GM21825 (cell line): ENCODE measurements at regions not wholly inside any gene's neighbourhood (a gene's known extent, or its start where the extent isn't known, plus 50 kb on each side); places are given as distances from the start of the nearest gene placed in this dataset.

Experiments
- ATAC-seq: cut with Tn5 transposase; IDR thresholded peaks from one replicate; pipeline ENCODE4 v1.9.1; 2021; ENCODE audit warnings: mild to moderate bottlenecking, moderate library complexity; ENCODE audit not compliant: unreplicated experiment

DNA sequence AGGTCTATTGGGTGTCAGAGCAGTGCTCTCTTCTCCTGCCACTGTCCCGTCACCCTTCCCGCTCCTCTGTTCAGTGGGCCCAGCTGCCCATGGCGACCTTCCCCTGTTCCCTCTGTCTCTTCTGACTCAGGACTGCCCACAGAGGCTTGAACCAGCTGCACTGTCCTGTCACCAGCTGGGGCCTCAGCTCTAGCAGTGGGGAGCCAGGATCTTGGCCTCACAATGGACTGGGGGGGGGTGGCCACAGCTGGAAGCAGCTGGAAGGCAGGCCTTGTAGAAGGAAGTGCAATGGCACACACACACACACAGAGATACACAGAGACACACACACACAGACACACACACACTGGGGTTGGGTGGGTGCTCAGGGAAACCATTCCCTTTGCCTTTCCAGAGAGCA is 114.0 kb upstream of the PJA1 start:
- ATAC-seq = no peak

DNA sequence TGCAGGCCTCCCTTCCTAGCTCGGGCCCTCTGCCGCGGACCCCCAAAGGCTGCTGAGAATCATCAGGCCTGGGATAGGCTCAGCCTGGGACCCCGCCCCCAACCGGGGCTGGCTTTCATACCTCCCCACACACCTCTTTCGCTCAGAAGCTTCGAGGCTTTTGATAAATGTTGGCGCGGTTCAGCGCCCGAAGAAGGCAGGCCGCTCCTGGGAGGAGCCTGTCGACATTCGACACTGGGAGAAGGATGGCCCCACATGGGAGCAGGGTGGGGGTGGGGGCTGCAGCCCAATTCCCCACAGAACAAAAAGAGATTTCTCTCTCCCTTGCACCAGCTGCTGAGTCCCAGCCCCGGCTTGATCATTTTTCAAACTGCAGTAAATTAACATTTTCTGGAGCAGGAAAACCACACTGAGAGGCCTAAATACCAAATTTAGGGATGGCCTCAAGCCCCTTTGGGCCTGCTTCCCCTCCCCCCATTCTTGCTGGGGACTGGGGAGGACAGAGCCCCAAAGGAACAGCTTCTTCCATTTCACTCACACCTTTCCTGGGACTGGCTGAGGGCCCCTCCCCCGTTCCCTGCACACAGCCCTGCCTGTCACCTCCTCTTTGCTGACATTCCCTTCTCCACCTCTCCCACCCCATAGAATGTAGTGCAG is 112.9 kb upstream of the PJA1 start:
- no peak for ATAC-seq

DNA sequence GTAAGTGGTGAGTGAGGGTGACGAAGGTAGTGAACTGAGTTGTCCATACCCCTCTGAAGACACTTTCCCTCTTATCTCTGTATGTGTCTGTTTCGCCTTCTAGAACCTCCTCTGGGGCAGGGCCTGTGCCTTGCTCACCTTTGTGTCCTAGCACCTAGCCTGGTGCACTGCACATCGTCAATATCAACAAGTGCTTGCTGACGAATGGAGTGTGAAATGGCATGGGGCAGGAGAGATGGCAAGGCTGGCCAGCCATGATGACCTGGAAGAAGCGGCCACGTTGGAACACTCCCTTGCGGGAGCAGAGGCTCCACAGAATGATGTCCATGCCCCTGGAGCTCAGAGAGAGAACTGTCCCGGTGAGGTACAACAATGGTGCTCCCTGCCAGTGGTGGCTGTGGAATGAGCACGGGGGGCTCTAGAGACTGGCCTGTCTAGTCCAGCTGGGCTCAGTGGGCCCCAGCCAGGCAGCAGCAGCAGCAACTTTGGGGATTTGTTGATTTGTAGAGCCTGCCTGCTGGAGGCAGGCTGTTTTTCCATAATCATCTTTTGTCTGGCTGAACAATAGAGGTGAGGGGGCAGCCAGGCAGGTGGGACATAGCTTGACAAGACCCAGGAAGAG is 112.2 kb upstream of the PJA1 start:
- no peak for ATAC-seq

DNA sequence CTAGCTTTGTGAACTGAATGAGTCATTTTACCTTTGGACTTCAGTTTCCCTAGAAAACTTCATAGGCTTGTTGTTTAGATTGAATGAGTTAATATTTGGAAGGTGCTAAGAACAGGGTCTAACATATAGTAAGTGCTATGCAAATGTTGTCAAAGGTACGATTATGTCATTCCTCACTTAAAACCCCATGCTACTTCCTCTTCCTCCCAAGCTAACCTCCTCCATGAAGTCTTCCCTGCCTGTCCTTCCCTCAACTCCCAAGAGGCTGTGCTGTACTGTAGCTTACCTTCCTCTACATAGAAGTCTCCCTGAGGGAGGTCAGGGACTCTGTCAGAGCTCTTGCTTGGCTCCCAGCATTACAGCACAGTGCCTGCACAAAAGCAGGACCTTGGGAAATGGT is 103.4 kb upstream of the PJA1 start:
- no peak for ATAC-seq

DNA sequence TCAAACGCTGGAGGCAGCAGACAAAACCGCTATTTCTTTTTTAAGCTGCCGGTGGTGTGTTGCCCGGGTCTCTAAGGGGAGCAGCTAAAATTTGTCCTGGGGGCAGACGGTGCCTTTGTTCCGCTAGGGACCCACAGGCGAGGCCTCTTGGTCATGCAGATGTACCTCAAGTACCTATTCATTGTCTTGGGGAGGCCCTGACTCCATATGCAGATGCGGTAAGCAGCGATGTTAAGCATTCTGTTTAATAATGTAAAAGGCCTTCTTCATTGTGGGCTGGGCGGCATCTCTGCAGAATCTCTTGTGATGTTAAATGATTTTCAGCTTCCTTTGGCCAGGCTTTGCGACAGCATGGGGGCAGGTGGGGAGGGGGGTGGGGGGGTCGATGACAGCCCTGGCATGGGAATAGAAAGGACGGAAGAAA is 98.9 kb upstream of the PJA1 start:
- no peak for ATAC-seq

DNA sequence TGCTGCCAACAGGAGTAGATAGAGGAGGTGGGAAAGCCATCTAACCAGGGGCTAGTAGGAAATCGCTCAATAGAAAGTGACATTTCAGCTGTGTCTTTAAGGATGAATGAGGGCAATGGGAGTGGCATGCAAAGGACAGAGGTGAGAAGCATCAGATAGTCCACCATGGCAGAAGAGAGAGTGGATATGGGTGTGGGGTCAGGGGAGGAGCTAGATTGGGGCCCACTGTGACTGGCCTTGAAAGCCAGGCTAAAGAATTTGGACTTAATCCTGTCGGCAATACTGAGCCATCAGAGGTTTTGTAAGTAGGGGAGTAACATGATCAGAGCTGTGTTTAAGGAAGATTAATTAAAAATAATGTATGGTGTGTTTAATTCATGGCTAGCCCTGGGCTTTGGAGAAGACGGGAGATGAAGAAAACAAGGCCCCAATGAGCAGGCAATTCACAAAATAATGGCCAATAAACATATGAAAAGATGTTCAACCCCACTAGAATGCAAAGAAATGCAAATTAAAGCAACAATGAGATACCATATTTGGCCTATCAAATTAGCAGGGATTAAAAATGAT is 98.1 kb upstream of the PJA1 start:
- no peak for ATAC-seq

DNA sequence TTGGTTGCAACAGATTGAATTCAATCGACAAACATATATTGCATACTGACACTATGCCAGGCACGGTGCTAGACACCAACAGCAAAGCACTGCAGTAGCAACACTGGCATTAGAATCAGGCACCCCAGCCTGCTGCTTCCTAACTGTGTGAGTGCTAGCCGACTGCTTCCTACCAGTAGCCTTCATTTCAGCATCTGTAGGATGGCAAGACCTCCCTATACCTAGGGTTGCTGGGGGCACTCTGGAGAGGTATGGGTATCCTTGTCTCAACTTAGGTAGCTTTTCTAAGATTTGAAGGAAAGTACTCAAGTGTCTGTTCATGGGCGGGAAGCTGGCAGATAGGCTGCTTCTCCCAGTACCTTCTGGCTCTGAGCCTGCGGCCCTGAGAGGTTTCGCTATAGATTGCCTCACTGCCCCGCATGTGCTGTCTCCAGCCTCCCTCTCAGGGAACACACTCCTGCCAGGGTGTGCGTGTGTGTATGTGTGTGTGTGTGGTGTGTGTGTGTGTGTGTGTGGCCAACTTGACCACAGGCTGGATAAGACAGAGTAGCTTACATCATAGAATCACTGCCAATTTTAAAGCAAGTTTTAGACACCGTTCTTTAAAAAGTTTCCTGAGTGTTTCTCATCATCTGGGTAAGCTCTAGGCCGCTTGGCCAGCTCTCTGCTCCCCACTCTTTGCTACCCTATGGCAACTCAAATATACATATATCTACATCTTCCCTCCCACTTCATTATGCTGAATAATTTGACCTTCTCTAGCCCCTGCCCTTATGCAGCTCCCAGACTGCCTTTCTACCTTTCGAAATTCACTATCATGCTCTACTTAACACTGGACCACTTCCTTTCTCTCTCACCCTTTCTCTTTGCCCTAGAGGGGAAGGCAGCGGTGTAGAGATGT is 97.0 kb upstream of the PJA1 start:
- ATAC-seq = no peak

DNA sequence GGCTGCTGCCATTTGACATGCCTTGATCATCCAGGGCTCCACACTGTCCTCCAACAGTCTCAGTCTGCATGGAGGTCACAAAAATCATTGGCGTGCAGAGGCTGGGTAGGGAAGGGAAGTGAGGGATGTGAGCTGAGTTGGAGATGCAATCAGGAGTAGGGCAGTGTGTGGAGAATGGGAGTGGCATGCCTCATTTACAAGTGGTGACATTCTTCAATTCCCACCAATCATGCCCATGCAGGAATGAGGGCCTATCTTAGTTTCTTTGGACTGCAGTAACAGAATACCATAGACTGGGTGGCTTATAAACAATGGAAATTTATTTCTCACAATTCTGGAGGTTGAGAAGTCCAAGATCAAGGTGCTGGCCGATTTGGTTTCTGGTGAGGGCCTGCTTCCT is 94.9 kb upstream of the PJA1 start:
- ATAC-seq = no peak

DNA sequence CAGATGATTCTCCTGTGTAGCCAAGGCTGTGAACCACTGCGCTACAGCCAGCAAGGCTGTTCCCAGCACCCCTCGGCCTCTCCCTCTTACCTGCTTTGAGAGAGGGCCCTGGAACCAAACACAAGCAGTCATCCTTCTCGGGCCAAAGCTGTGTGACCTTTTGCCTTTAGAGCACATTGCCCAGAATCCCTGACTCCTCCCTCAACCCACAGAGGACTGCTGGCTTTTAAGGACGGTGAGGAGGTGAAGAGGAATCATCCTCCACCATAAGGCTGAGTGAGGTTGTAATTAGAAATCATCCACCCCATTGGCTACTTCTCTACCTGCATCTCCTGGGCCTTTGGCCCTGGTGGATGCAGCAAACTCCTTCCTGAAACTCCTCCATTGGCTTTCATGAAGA is 93.6 kb upstream of the PJA1 start:
- no peak for ATAC-seq

DNA sequence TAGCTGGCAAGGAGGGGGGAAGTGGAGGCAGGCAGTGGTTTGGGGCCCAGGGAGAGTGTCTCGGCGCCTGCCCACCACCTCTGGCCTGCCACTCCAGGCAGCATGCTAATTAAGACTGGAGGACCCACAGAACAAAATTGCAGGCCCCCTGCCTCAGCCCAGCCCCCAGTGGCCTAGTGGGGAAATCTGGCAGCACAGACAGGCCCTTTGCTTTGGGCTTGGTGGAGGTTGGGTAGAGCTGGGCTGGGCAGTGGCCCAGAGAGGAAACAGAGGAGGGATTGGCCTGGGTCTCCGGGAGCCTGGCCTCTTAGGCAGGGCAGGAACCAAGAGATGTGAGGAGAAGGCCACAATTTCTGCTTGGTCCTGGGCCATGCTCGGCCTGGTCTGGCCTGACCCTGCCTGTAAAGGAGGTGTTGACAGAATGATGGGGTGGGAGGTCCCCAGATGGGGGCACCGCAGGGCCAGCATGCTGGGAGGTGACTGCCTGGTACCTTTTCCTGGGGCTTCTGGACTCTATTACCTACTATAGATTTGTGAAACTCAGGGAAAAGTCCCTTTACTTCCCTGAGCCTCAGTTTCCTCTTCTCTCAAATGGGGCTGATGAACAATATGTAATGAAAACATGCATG is 92.4 kb upstream of the PJA1 start:
- no peak for ATAC-seq

DNA sequence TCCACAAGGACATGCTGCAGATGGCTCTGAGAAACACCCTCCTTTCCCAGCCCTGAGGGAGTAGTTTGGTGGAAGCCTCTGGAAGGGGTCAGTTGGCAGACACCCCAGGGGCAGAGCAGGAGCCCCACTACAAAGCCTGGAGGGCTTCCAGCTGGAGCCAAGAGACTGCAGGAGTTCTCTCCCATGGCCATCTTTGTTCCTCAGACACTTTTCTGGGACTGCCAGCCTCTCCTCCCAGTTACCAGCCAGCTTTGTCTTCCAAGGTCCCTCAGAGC is 91.0 kb upstream of the PJA1 start:
- ATAC-seq = no peak

DNA sequence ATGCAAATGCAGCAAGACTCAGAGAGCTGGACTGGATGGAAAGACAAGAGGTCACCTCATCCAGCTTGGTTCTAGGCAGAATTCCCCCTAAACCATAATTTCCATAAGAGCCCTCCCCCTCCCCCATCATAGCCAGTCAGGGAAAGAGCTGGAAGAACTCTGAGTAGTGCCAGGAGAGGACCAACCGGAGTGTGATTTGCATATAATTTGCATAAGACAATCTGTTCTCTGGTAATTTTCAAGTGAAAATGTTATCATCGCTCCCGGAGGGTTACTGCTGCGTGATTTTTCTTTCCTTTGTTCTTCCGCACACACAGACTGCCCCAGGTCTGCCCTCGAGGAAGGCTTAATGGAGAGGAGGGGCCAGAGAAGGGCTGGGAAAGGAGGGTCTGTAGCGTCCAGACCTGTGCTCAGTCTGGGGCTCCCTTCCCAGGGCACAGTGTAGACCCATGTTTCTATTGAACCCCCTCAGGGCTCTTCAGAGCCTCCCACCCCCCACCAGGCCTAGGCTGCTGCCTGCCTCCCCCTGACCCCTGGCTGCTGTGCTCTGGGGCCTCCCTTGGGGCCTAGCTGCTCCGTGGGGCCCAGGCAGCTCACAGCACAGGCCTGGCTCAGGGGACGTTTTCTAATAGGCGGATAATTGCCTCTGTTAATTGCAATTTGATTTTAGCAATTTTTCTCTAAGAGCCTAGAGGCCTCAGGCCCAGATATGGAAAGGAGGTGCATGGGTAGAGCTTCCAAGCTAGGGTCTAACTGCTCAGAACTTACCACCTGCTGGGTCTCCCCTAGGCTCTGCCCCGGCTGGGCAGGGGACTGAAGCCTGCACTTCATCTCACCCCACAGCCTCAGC is 90.4 kb upstream of the PJA1 start:
- no peak for ATAC-seq

DNA sequence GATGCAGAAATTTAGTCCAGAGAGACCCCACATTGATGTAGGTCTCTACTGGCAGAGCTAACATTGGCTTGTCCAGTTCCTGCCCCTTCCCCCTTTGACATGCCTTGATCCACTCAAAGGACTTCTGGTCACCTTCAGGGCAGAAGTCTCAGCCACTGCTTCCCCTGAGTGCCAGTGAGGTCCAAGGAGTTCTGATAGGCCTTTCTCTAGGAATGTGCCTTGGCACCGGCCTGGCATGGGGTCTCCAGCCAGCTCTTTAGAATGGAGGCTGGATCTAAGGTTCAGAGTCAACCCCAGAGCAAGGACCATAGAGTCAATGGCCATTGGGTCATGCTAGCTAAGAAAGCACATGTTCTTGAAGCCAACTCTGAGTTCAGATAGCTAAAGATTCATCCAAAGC is 88.6 kb upstream of the PJA1 start:
- no peak for ATAC-seq

DNA sequence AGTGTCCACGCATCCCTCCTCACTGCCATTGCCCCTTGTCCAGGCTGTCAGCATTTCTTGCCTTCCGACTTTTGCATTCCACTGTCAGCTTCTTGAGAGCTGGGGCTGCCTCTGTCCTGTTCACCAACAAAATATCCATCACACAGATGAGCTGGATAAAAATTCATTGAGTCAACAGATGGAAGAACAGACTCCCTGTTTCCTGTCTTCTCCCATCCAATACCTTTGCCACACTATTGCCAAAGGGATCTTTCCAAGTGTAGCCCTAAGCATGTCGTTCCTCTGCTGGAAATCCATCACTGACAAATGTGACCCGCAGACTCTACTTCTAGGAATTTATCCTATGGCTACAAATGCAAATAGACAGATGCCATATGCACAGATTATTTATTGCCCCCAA is 78.0 kb upstream of the PJA1 start:
- ATAC-seq = no peak

DNA sequence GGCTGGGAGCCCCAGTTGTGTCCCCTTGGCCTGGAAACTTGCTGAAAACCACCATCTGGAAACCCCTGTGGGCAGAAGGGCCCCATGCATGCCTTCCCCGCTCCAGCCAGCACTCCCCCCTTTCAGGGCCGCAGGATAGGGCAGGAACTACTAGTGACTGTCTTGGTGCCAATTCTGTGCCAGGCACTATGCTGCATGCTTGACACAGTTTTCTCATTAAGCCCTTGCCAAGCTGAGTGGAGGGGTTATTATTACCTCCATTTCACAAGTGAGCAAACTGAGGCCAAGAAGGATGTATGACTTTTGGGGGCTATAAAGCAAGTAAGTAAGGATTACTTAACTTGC is 73.6 kb upstream of the PJA1 start:
- ATAC-seq = no peak

DNA sequence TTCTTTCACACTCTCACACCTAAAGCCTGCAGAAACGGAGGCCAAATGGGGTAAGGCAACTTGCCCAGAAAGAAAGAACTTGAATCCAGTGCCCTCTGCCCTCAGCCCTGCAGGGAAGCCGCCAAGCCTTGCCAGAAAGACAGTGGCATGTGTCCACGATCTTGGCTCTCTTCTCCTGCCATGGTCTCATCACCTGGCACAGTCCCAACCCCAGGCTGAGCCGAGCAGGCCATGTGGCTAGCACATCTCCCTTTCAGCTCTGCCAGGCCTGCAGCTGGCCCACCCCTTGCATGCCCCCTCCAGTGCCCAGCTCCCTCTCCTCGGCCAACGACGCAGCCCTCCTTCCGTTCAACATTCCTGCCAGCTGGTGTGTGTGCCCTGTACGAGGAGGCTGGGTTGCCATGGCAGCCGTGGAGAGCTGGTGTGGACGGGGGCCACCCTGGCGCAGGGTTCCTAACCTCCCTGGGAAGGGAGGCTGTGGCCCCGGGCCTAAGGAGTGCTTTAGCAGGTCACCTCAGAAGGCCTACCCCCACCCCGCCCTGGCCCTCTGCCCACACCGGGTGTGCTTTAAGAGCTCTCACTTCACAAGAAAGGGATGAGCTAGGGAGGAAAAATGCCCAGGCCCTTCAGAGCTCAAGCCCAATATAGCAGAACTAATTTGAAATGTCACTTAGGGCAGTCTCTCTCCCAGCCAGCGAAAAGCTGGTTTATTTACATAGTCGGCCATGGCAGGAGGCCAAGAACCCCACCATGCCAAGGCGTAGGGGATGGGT is 73.0 kb upstream of the PJA1 start:
- no peak for ATAC-seq

DNA sequence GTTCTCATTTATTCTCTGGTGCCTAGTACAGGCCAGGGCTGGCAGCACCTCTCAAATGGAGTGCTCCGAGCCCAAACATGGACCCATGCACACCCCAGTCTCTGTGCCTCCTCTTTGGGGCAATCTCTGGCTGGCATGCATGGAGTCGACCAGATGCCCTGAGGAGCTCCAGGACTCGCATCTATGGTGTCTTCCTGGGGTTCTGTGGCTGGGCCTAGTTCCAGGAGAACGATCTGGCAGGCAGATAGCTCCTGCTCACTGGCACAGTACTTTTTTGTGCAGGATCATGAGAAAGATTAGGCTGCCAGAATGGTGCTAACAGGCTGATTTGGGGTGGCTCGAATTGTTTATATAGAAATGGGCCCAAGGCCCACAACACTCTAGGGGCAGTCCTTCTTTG is 72.0 kb upstream of the PJA1 start:
- no peak for ATAC-seq

DNA sequence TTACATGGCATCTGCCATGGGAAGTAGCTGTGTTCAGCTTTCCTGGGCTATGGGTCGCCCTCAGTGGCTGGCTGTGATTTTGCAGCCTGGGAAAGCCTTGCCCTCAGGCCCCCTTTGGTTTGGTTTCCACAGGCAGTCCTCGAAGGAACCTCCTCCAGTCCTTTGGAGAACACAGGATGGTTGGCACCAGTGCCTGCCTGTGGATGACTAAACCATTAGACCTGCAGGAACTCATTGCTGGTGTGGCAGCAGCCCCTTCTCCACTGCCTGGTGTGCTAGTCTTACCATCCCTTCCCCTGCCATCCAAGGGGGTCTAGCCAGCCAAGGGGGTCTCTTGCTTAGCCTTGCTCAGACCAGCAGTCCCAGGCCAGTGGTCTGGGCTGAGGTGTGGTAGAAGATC is 71.4 kb upstream of the PJA1 start:
- no peak for ATAC-seq

DNA sequence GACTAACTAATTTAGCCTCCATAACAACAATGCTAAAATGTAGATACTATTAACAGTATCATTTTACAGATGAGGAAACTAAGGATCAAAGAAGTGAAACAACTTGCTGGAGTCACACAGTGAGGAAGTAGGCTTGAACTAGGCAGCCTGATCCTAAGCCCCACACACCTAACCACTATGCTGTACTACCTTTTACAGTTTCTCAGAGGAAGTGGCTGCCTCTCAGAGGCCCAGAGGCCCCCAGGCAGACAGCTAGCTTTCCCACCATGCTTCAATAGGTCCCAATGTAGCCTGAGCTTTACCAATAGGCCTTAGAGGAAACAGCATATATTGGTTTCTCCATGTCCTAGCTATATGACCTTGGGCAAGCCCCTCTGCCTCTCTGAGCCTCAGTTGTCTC is 69.4 kb upstream of the PJA1 start:
- ATAC-seq = no peak

DNA sequence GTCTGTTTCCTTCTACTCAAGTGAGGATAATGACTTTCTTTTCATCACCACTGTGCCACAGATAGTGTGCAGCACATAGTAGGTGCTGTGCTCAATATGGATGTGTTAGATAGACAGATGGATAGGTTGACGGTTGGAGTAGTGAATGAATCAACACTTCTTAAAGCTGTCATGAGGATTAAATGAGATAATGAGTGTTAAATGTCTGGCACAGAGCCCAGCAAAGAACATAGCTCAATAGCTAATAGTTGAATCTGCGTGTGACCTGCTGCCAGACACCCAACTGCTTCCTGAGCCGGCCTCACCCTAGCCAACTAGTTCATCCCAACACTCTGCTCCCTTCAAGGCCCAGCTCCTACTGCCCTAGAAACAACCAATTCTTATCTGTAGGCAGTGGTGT is 67.7 kb upstream of the PJA1 start:
- ATAC-seq = no peak
